Tibial artery (tissue), 4 donors: ENCODE measurements at regions not wholly inside any gene's neighbourhood (a gene's known extent, or its start where the extent isn't known, plus 50 kb on each side); places are given as distances from the start of the nearest gene placed in this dataset.

Source experiments
- DNase-seq, 2 donors: peaks; one replicate each; pipeline ENCODE4 v3.0.0-alpha.2; 2019
- H3K27ac ChIP-seq, 2 donors: fragments of 200-600 bp; sonication (generic) in 1 of 2; 1 replicate in 1 of 2; 2 replicates in 1 of 2; pipeline ENCODE4 v1.5.1; 2018 to 2019; ENCODE audit warnings: mild to moderate bottlenecking in 1 of 2
- H3K27me3 ChIP-seq, 2 donors: fragments of 200-600 bp; sonication (generic) in 1 of 2; one replicate each; pipeline versions ENCODE4 v1.5.1 to v1.6.0; 2016 to 2019
- H3K36me3 ChIP-seq, 3 donors: fragments of 200-600 bp; sonication (generic) in 2 of 3; one replicate each; pipeline ENCODE4 v1.5.1; 2016 to 2019; ENCODE audit warnings: mild to moderate bottlenecking in 2 of 3
- H3K4me1 ChIP-seq, 4 donors: fragments of 200-600 bp; sonication (generic) in 2 of 4; 1 replicate in 3 of 4; 2 replicates in 1 of 4; pipeline ENCODE4 v1.5.1; 2016 to 2019
- H3K4me3 ChIP-seq, 2 donors: fragments of 200-600 bp; sonication (generic) in 1 of 2; 1 replicate in 1 of 2; 2 replicates in 1 of 2; pipeline ENCODE4 v1.5.1; 2018 to 2019; ENCODE audit warnings: mild to moderate bottlenecking in 2 of 2
- H3K9me3 ChIP-seq, 3 donors: fragments of 200-600 bp; sonication (generic) in 1 of 3; one replicate each; pipeline ENCODE4 v1.5.1; 2016 to 2019
- intact Hi-C: fragments of 100-400 bp; cut with DNase I; formaldehyde crosslinking; loops from one replicate; pipeline ENCODE4 v1.15.0; 2023; ENCODE audit warnings: low total_unique reads
- TF ChIP-seq, protein P1 (sequence below), 2 experiments: fragments of 200-600 bp in 1 of 2; fragments of 450-650 bp in 1 of 2; IDR thresholded peaks; one replicate each; pipeline ENCODE4 v1.5.1; 2017 to 2019; ENCODE audit warnings: antibody characterized with exemption in 2 of 2, mild to moderate bottlenecking in 1 of 2, moderate library complexity in 1 of 2

DNA sequence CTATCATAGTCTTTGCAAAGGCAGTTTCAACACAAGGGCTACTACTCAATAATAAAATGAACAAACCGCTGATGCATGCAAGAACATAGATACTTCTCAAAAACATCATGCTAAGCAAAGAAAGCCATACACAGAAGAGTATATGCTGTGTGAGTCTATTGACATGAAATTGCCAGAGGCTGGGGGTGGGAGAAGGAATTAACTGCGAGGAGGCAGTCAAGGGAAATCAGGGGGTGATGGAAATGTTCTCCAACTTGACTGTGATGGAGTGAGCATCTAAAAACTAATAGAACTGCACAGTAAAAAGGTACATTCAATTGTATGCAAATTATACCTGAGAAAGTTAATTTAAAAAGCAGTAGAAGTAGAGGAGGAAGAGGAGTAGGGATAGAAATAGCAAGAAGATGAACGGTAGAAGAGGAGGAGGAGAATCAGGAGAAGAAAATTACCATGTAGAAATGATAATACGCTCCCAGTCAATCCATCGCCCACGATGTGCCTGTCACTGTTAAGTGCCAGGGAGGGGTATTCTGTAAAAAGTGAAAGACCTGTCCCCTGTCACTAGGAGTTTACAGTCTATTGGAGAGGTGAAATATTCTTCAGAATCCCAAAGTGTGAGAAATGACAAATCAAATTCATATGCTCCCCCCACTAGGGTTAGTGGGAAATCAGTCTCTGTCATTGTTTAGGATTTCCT is 90.3 kb downstream of the B3GNT2 start:
- DNase-seq: no peak
- Histone ChIP-seq H3K4me3 (no peak overlapping the region), H3K27ac (no peak overlapping the region), H3K36me3 (no peaks in the 10 kb centered on the region), H3K27me3 (no peaks in the 10 kb centered on the region), H3K4me1 (peaks cover 0 to 4% (median 0%) of the 10 kb centered on the region in 4 donors), H3K9me3 (peaks cover 0 to 10% (median 5%) of the 10 kb centered on the region in 3 donors)
- TF ChIP-seq, protein P1, sequence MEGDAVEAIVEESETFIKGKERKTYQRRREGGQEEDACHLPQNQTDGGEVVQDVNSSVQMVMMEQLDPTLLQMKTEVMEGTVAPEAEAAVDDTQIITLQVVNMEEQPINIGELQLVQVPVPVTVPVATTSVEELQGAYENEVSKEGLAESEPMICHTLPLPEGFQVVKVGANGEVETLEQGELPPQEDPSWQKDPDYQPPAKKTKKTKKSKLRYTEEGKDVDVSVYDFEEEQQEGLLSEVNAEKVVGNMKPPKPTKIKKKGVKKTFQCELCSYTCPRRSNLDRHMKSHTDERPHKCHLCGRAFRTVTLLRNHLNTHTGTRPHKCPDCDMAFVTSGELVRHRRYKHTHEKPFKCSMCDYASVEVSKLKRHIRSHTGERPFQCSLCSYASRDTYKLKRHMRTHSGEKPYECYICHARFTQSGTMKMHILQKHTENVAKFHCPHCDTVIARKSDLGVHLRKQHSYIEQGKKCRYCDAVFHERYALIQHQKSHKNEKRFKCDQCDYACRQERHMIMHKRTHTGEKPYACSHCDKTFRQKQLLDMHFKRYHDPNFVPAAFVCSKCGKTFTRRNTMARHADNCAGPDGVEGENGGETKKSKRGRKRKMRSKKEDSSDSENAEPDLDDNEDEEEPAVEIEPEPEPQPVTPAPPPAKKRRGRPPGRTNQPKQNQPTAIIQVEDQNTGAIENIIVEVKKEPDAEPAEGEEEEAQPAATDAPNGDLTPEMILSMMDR (IDR thresholded peaks at IDR 0.05): no peak
- intact Hi-C loops: no loop called here

DNA sequence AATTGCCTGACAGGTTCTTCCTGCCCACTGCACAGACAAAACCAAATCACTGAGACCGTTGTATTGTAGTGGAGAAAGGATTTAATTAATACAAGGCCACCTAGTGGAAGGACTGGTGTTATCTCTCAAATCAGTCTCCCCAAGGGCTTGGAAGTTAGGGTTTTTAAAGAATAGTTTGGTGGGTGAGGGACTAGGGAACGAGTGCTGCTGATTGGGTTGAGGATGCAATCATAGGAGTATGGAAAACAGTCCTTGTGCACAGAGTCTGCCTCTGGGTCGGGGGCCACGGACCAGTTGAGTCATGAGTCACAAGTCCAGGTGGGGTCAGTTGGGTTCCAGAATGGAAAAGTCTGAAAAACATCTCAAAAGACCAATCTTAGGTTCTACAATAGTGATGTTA is 89.1 kb downstream of the B3GNT2 start:
- no peak for DNase-seq
- no peaks in the 10 kb centered on the region for H3K36me3 ChIP-seq
- H3K27ac ChIP-seq: no peak overlapping the region
- H3K4me3 ChIP-seq: no peak overlapping the region
- H3K9me3 ChIP-seq: peaks cover 0 to 10% (median 5%) of the 10 kb centered on the region in 3 donors
- H3K4me1 ChIP-seq: peaks cover 0 to 4% (median 0%) of the 10 kb centered on the region in 4 donors
- no peaks in the 10 kb centered on the region for H3K27me3 ChIP-seq
- TF ChIP-seq, protein P1 (IDR thresholded peaks at IDR 0.05): no peak
- intact Hi-C loops: no loop called here

DNA sequence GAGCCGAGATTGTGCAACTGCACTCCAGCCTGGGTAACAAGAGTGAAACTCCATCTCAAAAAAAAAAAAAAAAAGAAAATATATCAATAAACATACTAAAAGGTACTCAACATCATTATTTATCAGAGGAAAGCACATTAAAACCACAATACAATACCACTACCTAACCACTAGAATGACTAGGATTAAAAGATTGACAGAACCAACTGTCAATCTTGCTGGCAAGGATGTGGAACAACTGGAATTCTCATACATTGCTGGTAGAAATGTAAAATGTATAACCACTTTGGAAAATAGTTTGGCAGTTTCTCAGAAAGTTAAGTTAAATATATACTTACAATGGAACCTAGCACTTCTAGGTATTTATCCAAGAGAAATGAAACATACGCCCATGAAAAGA is 88.6 kb downstream of the B3GNT2 start:
- intact Hi-C loops: no loop called here
- Histone ChIP-seq H3K9me3 (peaks cover 0 to 10% (median 5%) of the 10 kb centered on the region in 3 donors), H3K4me3 (no peak overlapping the region), H3K36me3 (no peaks in the 10 kb centered on the region), H3K27me3 (no peaks in the 10 kb centered on the region), H3K27ac (no peak overlapping the region), H3K4me1 (peaks cover 0 to 4% (median 0%) of the 10 kb centered on the region in 4 donors)
- TF ChIP-seq, protein P1 (IDR thresholded peaks at IDR 0.05): no peak
- no peak for DNase-seq

DNA sequence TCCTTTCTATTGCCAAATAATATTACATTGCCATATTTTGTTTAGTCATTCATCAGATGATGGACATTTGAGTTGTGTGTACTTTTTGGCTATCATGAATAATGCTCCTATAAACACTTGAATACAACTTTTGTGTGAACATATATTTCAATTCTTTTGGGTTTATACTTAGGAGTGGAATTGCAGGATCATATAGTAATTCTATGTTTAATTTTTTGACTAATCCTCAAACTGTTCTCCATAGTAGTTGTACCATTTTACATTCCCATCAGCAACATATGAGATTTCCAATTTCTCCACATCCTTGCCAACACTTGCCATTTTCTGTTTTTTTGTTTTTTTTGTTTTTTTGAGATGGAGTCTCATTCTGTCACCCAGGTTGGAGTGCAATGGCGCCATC is 87.2 kb downstream of the B3GNT2 start:
- no peaks in the 10 kb centered on the region for H3K27me3 ChIP-seq
- TF ChIP-seq, protein P1 (IDR thresholded peaks at IDR 0.05): no peak
- H3K4me1 ChIP-seq: peaks cover 0 to 4% (median 0%) of the 10 kb centered on the region in 4 donors
- no peaks in the 10 kb centered on the region for H3K36me3 ChIP-seq
- H3K4me3 ChIP-seq: no peak overlapping the region
- no peak for DNase-seq
- peaks cover 0 to 11% (median 6%) of the 10 kb centered on the region in 3 donors for H3K9me3 ChIP-seq
- intact Hi-C loops: no loop called here
- no peak overlapping the region for H3K27ac ChIP-seq

DNA sequence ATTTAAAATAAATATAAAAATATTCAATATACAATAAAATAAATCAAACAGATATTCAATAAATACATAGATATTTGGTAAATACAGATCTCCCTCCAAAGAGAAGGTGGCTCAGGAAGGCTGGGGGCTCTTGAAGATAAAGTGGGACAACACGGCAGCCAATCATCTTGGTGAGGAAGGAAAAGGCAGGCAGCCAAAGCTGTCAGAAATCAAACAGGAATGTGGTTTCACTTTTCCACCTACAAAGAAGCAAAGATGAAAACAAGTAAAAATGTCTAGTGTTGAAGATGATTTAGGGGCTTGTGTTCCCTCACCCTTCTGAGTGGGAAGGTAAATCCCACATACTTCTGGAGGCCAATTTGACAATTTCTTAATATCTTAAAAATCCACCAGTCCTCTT is 85.7 kb downstream of the B3GNT2 start:
- no peak for DNase-seq
- H3K36me3 ChIP-seq: no peaks in the 10 kb centered on the region
- TF ChIP-seq, protein P1 (IDR thresholded peaks at IDR 0.05): no peak
- no peak overlapping the region for H3K27ac ChIP-seq
- H3K27me3 ChIP-seq: no peaks in the 10 kb centered on the region
- intact Hi-C loops: no loop called here
- H3K4me1 ChIP-seq: no peaks in the 10 kb centered on the region
- peaks cover 0 to 19% (median 13%) of the 10 kb centered on the region in 3 donors for H3K9me3 ChIP-seq
- H3K4me3 ChIP-seq: no peak overlapping the region
